ENCODE measurements at regions not wholly inside any gene's neighbourhood (a gene's known extent, or its start where the extent isn't known, plus 50 kb on each side); places are given as distances from the start of the nearest gene placed in this dataset.

- no peaks in the 10 kb centered on the region for H4K20me1 ChIP-seq (replicated peaks in 1 of 2; ENCODE audit: control insufficient read depth in 1 of 2, insufficient read depth in 2 of 2, low read length in 2 of 2)
- no peak overlapping the region for H4K8ac ChIP-seq (ENCODE audit: extremely low read depth, insufficient read depth, low read length)
- H3K56ac ChIP-seq (replicated peaks; ENCODE audit: insufficient read length, low read depth, low read length), result no peak overlapping the region
- 87% methylated on average over 6 of the region's 6 CpGs; no CpG with 5 or more reads in 1 of the 2 experiments for whole genome bisulfite sequencing, 2 experiments (ENCODE audit: extremely low coverage in 1 of 2, insufficient coverage in 1 of 2, insufficient read length in 1 of 2, insufficient replicate concordance in 2 of 2, low coverage in 1 of 2, low lambda C conversion rate in 2 of 2, missing lambda C conversion rate in 1 of 2)
- H3K36me3 ChIP-seq (ENCODE audit: control insufficient read depth in 2 of 4, insufficient read depth in 4 of 4, low read length in 3 of 4), result no peaks in the 10 kb centered on the region
- H3K14ac ChIP-seq (ENCODE audit: insufficient read length), result no peak overlapping the region
- no peak overlapping the region for H2BK20ac ChIP-seq (ENCODE audit: low read length)
- no peaks in the 10 kb centered on the region for H3K27me3 ChIP-seq (replicated peaks in 1 of 4; ENCODE audit: control insufficient read depth in 3 of 4, extremely low read depth in 1 of 4, insufficient read depth in 3 of 4, low read length in 3 of 4)
- DNase-seq (ENCODE audit: low read depth in 1 of 2, low spot score in 2 of 2) (no peak), FAIRE-seq (no peak)
- no peaks in the 10 kb centered on the region; the same call in 1 of the 2 replicates for H3K23me2 ChIP-seq (ENCODE audit: low read depth, low read length)
- no peak overlapping the region for H3K18ac ChIP-seq (ENCODE audit: extremely low read depth, low read length)
- H2BK15ac ChIP-seq (ENCODE audit: low read length), result no peak overlapping the region
- ChIA-PET POLR2A (ENCODE audit: partially characterized antibody) (no interaction called here), CTCF (ENCODE audit: partially characterized antibody) (interaction anchor here (1.5 kb wide), 1 partner anchor 395 kb away, joined by 4 read pairs; no protein-coding TSS in a partner anchor)
- H2AFZ ChIP-seq (ENCODE audit: low read length), result no peak overlapping the region
- H4K5ac ChIP-seq (ENCODE audit: insufficient read length, low read depth, low read length), result no peak overlapping the region
- H2BK120ac ChIP-seq (replicated peaks; ENCODE audit: low read depth, low read length), result no peak overlapping the region
- no peak overlapping the region for H3K9ac ChIP-seq (replicated peaks in 1 of 4; ENCODE audit: extremely low read depth in 1 of 4, low read depth in 3 of 4, low read length in 3 of 4)
- no peak overlapping the region for H2BK5ac ChIP-seq (ENCODE audit: low read depth, low read length)
- H3K4ac ChIP-seq (replicated peaks; ENCODE audit: insufficient read length, low read depth, low read length), result no peak overlapping the region
- H3K4me1 ChIP-seq (replicated peaks in 1 of 4; ENCODE audit: control insufficient read depth in 3 of 4, insufficient read depth in 4 of 4, low read length in 3 of 4), result no peaks in the 10 kb centered on the region
- H3K4me3 ChIP-seq (ENCODE audit: extremely low read depth in 1 of 4, insufficient read depth in 2 of 4, low read depth in 3 of 4, low read length in 4 of 4), result no peak overlapping the region
- H3K27ac ChIP-seq (ENCODE audit: low read depth, low read length), result no peak overlapping the region
- no peak overlapping the region for H2BK12ac ChIP-seq (ENCODE audit: low read depth, low read length)
- H3K23ac ChIP-seq (ENCODE audit: insufficient read length), result no peak overlapping the region
- H3K79me1 ChIP-seq (ENCODE audit: low read depth, low read length), result no peaks in the 10 kb centered on the region
- no peak overlapping the region for H2AK5ac ChIP-seq (ENCODE audit: low read depth, low read length)
- no peak overlapping the region for H4K91ac ChIP-seq (replicated peaks; ENCODE audit: insufficient read length, low read length)
- H3K79me2 ChIP-seq (ENCODE audit: control insufficient read depth in 1 of 2, insufficient read depth in 2 of 2, low read length in 2 of 2), result no peaks in the 10 kb centered on the region
- TF ChIP-seq TCF12 (IDR thresholded peaks at IDR 0.05; ENCODE audit: low read depth, low read length) (no peak), POU5F1 (IDR thresholded peaks at IDR 0.05; ENCODE audit: low read depth, low read length) (no peak), RBBP5 (IDR thresholded peaks at IDR 0.05; ENCODE audit: borderline replicate concordance, low read depth, low read length) (no peak), POLR2A (IDR thresholded peaks at IDR 0.05; ENCODE audit: control extremely low read depth in 1 of 2, low read depth in 2 of 2, low read length in 2 of 2) (no peak), CEBPB (IDR thresholded peaks at IDR 0.05; ENCODE audit: low read depth, low read length) (no peak), ATF3 (IDR thresholded peaks at IDR 0.05; ENCODE audit: insufficient read depth, low read depth, low read length) (no peak), GABPA (IDR thresholded peaks at IDR 0.05; ENCODE audit: borderline replicate concordance, insufficient read depth, low read length) (no peak), KDM5A (IDR thresholded peaks at IDR 0.05; ENCODE audit: low read length) (no peak), HDAC2 (IDR thresholded peaks at IDR 0.05; ENCODE audit: borderline replicate concordance in 1 of 2, low read depth in 2 of 2, low read length in 2 of 2) (no peak), RFX5 (IDR thresholded peaks at IDR 0.05; ENCODE audit: borderline replicate concordance, low read depth, low read length) (no peak), RAD21 (IDR thresholded peaks at IDR 0.05 in 1 of 2, conservative IDR thresholded peaks at IDR 0.05 in 1 of 2; ENCODE audit: low read depth in 2 of 2, low read length in 2 of 2) (no peak), MAX (IDR thresholded peaks at IDR 0.05) (no peak), EGR1 (IDR thresholded peaks at IDR 0.05; ENCODE audit: borderline replicate concordance, low read depth, low read length) (no peak), FOSL1 (IDR thresholded peaks at IDR 0.05; ENCODE audit: insufficient read depth, low read depth, low read length) (no peak)
- H3K4me2 ChIP-seq (ENCODE audit: insufficient read depth in 1 of 2, low read depth in 2 of 2, low read length in 2 of 2), result no peak overlapping the region
- H3K9me3 ChIP-seq (ENCODE audit: insufficient read depth in 2 of 2, low read depth in 1 of 2, low read length in 1 of 2), result no peaks in the 10 kb centered on the region
Measured at GRCh38 chr3:40975711-40976121, 223.6 kb upstream of the CTNNB1 start.
